GM21786 (cell line): ENCODE measurements at regions not wholly inside any gene's neighbourhood (a gene's known extent, or its start where the extent isn't known, plus 50 kb on each side); places are given as distances from the start of the nearest gene placed in this dataset.

Experiments used
- ATAC-seq: cut with Tn5 transposase; IDR thresholded peaks from one replicate; pipeline ENCODE4 v1.9.1; 2021; ENCODE audit not compliant: unreplicated experiment

- ATAC-seq: no peak
Measured at GRCh38 chr10:129078346-129078745, 388.7 kb upstream of the MGMT start.

DNA sequence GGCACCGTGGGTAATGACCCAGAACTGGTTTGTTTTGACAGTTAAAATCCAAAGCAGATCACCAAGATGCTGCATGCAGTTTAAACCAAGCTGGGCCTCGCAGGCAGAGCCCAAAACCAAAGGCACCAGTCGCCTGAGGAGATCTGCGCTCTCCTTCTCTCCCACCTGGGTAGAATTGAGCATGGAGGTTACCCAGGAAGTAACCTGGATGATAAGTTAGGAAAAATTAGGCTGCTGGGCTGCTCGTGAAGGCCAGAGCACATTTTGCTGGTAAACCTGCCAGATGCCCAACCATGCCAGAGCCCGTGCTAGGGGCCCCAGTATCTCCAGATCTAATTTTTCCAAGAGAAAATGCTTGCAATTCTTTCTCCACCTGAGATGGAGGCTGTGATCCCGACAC, 388.3 kb upstream of the MGMT start:
- no peak for ATAC-seq

DNA sequence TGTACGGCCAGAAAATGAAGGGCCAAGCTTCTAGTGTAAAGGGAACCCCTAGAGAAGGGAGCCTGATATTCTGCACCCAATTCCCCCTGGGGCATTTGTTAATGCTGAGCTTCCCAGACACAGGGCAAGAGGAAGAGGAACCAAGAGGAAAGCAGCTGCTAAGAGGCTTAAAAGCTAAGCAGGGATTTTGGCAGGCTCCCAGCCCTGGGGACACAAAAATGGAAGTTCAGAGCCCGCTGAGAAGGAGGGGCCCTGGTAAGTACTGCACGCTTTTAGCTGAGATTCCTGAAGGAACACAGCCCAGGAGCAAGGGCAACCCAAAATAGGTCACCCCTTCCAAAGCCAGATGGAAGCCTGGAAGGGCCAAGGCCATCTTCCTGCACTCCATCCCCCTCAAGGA, 387.3 kb upstream of the MGMT start:
- ATAC-seq: no peak

DNA sequence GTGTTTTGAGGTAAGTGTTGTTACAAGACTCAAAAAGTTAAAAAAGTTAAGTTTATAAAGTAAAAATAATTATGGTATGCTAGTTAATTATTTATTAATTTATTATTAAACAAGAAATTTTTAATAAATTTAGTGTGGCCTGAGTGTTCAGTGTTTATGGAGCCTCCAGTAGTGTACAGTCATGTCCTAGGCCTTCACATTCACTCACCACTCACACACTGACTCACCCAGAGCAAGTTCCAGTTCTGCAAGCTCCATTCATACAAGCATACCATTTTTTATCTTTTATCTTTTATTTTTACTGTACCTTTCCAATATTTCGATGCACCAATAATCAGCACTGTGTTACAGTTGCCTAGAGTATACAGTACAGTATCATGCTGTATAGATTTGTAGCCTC, 381.2 kb upstream of the MGMT start:
- ATAC-seq: no peak

DNA sequence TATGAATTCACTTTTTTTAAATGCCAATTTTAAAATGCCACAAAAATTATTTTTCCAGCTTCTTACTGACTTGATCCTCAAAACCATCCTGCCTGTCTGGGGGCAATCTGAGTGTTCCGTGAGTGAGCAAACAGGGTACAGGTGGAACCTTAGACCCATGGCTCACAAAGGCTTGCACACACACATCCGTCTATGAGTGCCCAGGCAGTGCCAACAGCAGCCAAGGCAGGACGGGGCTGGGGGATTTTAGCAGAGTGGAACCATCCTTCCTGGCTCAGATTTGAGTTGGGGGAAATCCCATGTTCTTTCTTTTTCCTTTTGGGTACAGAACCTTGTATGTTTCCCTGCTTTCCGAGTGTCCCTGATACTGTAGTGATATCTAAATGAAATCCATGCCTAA, 377.7 kb upstream of the MGMT start:
- ATAC-seq: no peak

- ATAC-seq: no peak
Measured at GRCh38 chr10:129090165-129090564, 376.9 kb upstream of the MGMT start.

- ATAC-seq: no peak
Measured at GRCh38 chr10:129090618-129091366, 376.2 kb upstream of the MGMT start.

DNA sequence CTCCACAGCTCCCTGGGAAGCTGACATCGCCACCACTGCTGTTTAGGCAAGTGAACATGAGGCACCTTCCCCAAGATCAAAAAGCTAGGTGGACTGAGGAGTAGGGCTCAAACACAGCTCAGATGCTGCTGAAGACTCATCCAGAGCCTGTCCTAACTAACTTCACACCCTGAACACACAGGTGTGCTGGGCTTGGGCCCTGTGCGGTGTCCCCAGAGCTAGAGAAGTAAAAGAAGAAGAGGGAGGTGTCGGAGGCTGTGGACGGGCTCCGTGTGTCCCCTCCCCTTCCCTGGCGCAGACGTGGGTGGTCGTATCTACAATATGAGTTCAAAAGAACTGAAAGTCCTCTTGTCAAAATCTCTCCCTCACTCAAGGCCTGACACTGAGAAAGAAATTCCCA, 373.4 kb upstream of the MGMT start:
- no peak for ATAC-seq

GRCh38 chr10:129094233-129094632, 372.8 kb upstream of the MGMT start:
- ATAC-seq: no peak

- ATAC-seq: no peak
Measured at GRCh38 chr10:129094861-129095260, 372.2 kb upstream of the MGMT start.

- ATAC-seq: no peak
Measured at GRCh38 chr10:129095680-129096064, 371.4 kb upstream of the MGMT start.

GRCh38 chr10:129096065-129096984, 370.7 kb upstream of the MGMT start:
- no peak for ATAC-seq

- ATAC-seq: no peak
Measured at GRCh38 chr10:129097776-129098330, 369.2 kb upstream of the MGMT start.

GRCh38 chr10:129098517-129098916, 368.5 kb upstream of the MGMT start:
- ATAC-seq: no peak

DNA sequence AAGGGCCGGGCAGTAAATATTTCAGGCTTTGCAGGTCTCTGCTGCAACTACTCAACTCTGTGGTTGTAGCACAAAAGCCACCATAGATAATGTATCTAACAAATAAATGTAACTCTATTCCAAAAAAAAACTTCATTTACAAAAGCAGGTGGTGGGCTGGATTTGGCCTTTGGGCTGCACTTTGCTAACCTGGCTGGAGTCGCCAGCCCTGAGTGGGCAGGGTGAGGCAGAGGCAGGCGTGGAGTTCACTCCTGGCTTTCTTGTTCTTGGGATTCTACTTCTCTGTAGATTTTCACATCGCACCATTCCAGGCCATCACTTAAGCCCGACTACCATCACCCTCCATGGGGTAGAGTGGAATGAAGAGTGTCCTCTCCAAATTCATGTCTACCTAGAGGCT, 367.6 kb upstream of the MGMT start:
- ATAC-seq: no peak

DNA sequence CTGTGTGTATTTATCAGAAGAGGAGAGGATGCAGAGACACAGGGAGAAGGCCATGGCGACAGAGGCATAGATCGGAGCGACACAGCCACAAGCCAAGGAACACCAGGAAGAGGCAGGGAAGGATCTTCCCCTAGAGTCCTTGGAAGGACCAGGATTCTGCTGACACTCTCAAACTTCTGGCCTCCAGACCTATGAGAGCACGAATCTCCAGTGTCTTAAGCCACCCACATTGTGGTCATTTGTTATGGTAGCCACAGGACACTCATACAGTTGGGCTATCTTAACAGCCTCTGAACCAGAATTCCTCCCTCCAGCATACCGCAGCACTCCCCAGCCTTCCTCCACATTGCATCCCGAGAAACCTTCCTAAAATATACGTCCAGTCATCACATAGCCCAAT, 367.0 kb upstream of the MGMT start:
- ATAC-seq: no peak

- ATAC-seq: no peak
Measured at GRCh38 chr10:129101232-129101980, 365.6 kb upstream of the MGMT start.

- ATAC-seq: no peak
Measured at GRCh38 chr10:129102906-129103693, 363.9 kb upstream of the MGMT start.

GRCh38 chr10:129104266-129105045, 362.6 kb upstream of the MGMT start:
- no peak for ATAC-seq

- no peak for ATAC-seq
Measured at GRCh38 chr10:129105266-129105665, 361.8 kb upstream of the MGMT start.
